GM12878 (cell line): ENCODE measurements at regions not wholly inside any gene's neighbourhood (a gene's known extent, or its start where the extent isn't known, plus 50 kb on each side); places are given as distances from the start of the nearest gene placed in this dataset.

Source experiments
- ATAC-seq: fragments of 200-7000 bp; cut with Tn5 transposase; 3 replicates; pipeline ENCODE4 v1.9.1; 2020; ENCODE audit warnings: mild to moderate bottlenecking, moderate library complexity
- BruUV-seq: library from RNA; stranded (reverse); fragments of 400-500 nt; replicated peaks from 2 replicates; lab custom pipeline; 2021; lab: Mats Ljungman, UMichigan
- CTCF ChIA-PET: fragments of 300-600 bp; sonication (Branson Sonifier 250); formaldehyde crosslinking; extraction: SDS; loops from one replicate; lab custom pipeline; 2021; ENCODE audit warnings: inconsistent platforms; lab: Yijun Ruan, JAX
- POLR2A ChIA-PET: fragments of 350-600 bp; formaldehyde crosslinking; extraction: SDS; loops from one replicate; lab custom pipeline; 2021; ENCODE audit warnings: inconsistent platforms; lab: Charles Lee
- RAD21 ChIA-PET: fragments of 300-600 bp; sonication (Branson Sonifier 250); formaldehyde crosslinking; loops from one replicate; lab custom pipeline; 2023; ENCODE audit warnings: antibody characterized with exemption; ENCODE audit not compliant: unreplicated experiment; lab: Charles Lee
- SMC1A ChIA-PET: fragments of 300-600 bp; sonication (Branson Sonifier 250); formaldehyde crosslinking; loops from one replicate; lab custom pipeline; 2023; ENCODE audit not compliant: unreplicated experiment, uncharacterized antibody; lab: Charles Lee
- DNase-seq: peaks from one replicate; pipeline ENCODE4 v3.0.0-alpha.2; 2011; ENCODE audit warnings: low read depth, low spot score
- FAIRE-seq: peaks from 3 replicates; lab custom pipeline; 2011; peaks lifted over from hg19 to GRCh38; lab: Jason Lieb, UNC
- H2AFZ ChIP-seq: 2 replicates; pipeline ENCODE4 v1.6.0; 2011; ENCODE audit warnings: low read depth, low read length, control low read depth; ENCODE audit not compliant: control insufficient read depth
- H3K27ac ChIP-seq: 2 replicates; pipeline ENCODE4 v1.5.1; 2011; ENCODE audit warnings: control low read depth; ENCODE audit not compliant: control insufficient read depth, insufficient read depth
- H3K27me3 ChIP-seq, 2 experiments: replicated peaks in 1 of 2; 2 replicates each; pipeline versions ENCODE4 v1.6.0 to v1.6.1; 2011; ENCODE audit warnings: low read length in 1 of 2; ENCODE audit not compliant: control insufficient read depth in 2 of 2, insufficient read depth in 2 of 2
- H3K36me3 ChIP-seq, 2 experiments: 2 replicates each; pipeline ENCODE4 v1.5.1; 2011; ENCODE audit warnings: low read length in 1 of 2; ENCODE audit not compliant: control insufficient read depth in 2 of 2, insufficient read depth in 2 of 2
- H3K4me1 ChIP-seq: 2 replicates; pipeline ENCODE4 v1.6.1; 2011; ENCODE audit warnings: mild to moderate bottlenecking, low read length, moderate library complexity, mixed read lengths; ENCODE audit not compliant: control insufficient read depth, insufficient read depth
- H3K4me2 ChIP-seq: 2 replicates; pipeline ENCODE4 v1.6.0; 2011; ENCODE audit warnings: control low read depth; ENCODE audit not compliant: control insufficient read depth, insufficient read depth
- H3K4me3 ChIP-seq: fragments of 200-600 bp; sonication (generic); 2 replicates; pipeline ENCODE4 v1.5.1; 2016
- H3K79me2 ChIP-seq: 2 replicates; pipeline ENCODE4 v1.6.0; 2011; ENCODE audit warnings: low read length; ENCODE audit not compliant: control insufficient read depth, insufficient read depth
- H3K9ac ChIP-seq: 2 replicates; pipeline ENCODE4 v1.8.0; 2011; ENCODE audit warnings: low read length, control low read depth, mixed read lengths; ENCODE audit not compliant: control insufficient read depth, insufficient read depth
- H3K9me3 ChIP-seq: replicated peaks from 3 replicates; pipeline ENCODE4 v1.5.1; 2011; ENCODE audit warnings: mild to moderate bottlenecking, low read length; ENCODE audit not compliant: control insufficient read depth, insufficient read depth
- H4K20me1 ChIP-seq: 2 replicates; pipeline ENCODE4 v1.6.0; 2011; ENCODE audit not compliant: control insufficient read depth, insufficient read depth
- ATF7 ChIP-seq: fragments of 450-650 bp; IDR thresholded peaks from 2 replicates; pipeline ENCODE4 v1.6.1; 2016; ENCODE audit warnings: low read depth, mild to moderate bottlenecking
- GATAD2B ChIP-seq: fragments of 450-650 bp; conservative IDR thresholded peaks from 2 replicates; pipeline ENCODE4 v1.6.1; 2017; ENCODE audit warnings: low read depth, mild to moderate bottlenecking, moderate library complexity
- SRF ChIP-seq, 2 experiments: IDR thresholded peaks; 2 replicates each; pipeline ENCODE4 v1.6.1; 2011; ENCODE audit warnings: low read depth in 2 of 2, low read length in 2 of 2, mild to moderate bottlenecking in 1 of 2, moderate library complexity in 1 of 2
- TCF12 ChIP-seq: IDR thresholded peaks from 2 replicates; pipeline ENCODE4 v1.6.1; 2011; ENCODE audit warnings: low read depth, mild to moderate bottlenecking, low read length
- WGBS: methylation state at CpG from one replicate; pipeline ENCODE4 v1.1.6; 2016; ENCODE audit warnings: low lambda C conversion rate; ENCODE audit not compliant: insufficient replicate concordance, insufficient coverage; ENCODE audit errors: missing lambda C conversion rate; 5-methylcytosine and 5-hydroxymethylcytosine counted together
- in situ Hi-C: fragments of 300-500 bp; cut with MboI; formaldehyde crosslinking; loops from 9 replicates; pipeline ENCODE4 v1.14.3; 2018; ENCODE audit warnings: mixed read lengths
- intact Hi-C: fragments of 100-400 bp; cut with micrococcal nuclease; formaldehyde crosslinking; loops from one replicate; pipeline ENCODE4 v1.14.2; 2022; ENCODE audit not compliant: unreplicated experiment
- TF ChIP-seq, protein P1 (sequence below): IDR thresholded peaks from 2 replicates; pipeline ENCODE4 v1.6.1; 2011; ENCODE audit warnings: mild to moderate bottlenecking, low read depth, low read length, moderate library complexity; ENCODE audit not compliant: insufficient replicate concordance
- TF ChIP-seq, protein P2 (sequence below): fragments of 450-650 bp; formaldehyde crosslinking; IDR thresholded peaks from 2 replicates; pipeline ENCODE4 v1.4.0; 2022; ENCODE audit warnings: mild to moderate bottlenecking, moderate library complexity

DNA sequence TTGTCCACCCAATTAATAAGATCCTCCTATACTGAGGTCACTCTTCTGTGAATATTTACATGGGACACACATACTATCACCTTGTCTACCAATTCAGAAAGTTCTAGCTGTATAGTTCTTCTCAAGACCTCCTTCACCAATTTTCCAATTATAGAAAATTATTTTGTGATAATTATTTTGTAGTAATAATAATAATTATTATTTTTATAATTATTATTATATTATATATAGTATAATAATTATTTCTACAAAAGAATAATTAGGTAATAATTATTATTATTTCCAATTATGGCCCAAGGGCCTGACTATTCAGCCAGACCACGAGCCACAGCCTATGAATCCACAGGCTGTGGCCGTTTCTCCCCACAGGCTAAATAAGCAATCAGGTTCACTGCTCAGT, 164.1 kb upstream of the IGSF21 start:
- Histone ChIP-seq H3K4me2 (no peak overlapping the region), H3K4me3 (no peak overlapping the region), H4K20me1 (no peaks in the 10 kb centered on the region), H3K27ac (no peak overlapping the region), H2AFZ (no peak overlapping the region), H3K36me3 (no peaks in the 10 kb centered on the region), H3K27me3 (peaks cover 0 to 2% of the 10 kb centered on the region in 2 experiments; a peak in 2 of 4 replicates), H3K4me1 (no peaks in the 10 kb centered on the region), H3K9me3 (no peaks in the 10 kb centered on the region), H3K79me2 (no peaks in the 10 kb centered on the region), H3K9ac (no peak overlapping the region)
- DNase-seq (no peak), ATAC-seq (no peak), FAIRE-seq (no peak)
- CTCF ChIA-PET, result no interaction called here
- in situ Hi-C loops, result no loop called here
- intact Hi-C loops, result no loop called here
- WGBS, result 0% methylated on average over 2 of the region's 2 CpGs
- TF ChIP-seq, protein P1, sequence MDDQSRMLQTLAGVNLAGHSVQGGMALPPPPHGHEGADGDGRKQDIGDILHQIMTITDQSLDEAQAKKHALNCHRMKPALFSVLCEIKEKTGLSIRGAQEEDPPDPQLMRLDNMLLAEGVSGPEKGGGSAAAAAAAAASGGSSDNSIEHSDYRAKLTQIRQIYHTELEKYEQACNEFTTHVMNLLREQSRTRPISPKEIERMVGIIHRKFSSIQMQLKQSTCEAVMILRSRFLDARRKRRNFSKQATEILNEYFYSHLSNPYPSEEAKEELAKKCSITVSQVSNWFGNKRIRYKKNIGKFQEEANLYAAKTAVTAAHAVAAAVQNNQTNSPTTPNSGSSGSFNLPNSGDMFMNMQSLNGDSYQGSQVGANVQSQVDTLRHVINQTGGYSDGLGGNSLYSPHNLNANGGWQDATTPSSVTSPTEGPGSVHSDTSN, result no peak
- TF ChIP-seq SRF (IDR thresholded peaks at IDR 0.05; ENCODE audit: low read depth in 2 of 2, low read length in 2 of 2), result no peak
- no peak for TF ChIP-seq ATF7
- TF ChIP-seq TCF12, result no peak
- no peak for TF ChIP-seq GATAD2B
- TF ChIP-seq, protein P2, sequence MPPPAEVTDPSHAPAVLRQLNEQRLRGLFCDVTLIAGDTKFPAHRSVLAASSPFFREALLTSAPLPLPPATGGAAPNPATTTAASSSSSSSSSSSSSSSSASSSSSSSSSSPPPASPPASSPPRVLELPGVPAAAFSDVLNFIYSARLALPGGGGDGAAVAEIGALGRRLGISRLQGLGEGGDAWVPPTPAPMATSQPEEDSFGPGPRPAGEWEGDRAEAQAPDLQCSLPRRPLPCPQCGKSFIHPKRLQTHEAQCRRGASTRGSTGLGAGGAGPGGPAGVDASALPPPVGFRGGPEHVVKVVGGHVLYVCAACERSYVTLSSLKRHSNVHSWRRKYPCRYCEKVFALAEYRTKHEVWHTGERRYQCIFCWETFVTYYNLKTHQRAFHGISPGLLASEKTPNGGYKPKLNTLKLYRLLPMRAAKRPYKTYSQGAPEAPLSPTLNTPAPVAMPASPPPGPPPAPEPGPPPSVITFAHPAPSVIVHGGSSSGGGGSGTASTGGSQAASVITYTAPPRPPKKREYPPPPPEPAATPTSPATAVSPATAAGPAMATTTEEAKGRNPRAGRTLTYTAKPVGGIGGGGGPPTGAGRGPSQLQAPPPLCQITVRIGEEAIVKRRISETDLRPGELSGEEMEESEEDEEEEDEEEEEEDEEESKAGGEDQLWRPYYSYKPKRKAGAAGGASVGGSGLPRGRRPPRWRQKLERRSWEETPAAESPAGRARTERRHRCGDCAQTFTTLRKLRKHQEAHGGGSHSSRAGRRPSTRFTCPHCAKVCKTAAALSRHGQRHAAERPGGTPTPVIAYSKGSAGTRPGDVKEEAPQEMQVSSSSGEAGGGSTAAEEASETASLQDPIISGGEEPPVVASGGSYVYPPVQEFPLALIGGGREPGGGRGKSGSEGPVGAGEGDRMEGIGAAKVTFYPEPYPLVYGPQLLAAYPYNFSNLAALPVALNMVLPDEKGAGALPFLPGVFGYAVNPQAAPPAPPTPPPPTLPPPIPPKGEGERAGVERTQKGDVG (CRISPR knock-in tag), result no peak
- RAD21 ChIA-PET, result no interaction called here
- POLR2A ChIA-PET, result no interaction called here
- no TSS peak for BruUV-seq
- SMC1A ChIA-PET, result no interaction called here
